ENCODE measurements at regions not wholly inside any gene's neighbourhood (a gene's known extent, or its start where the extent isn't known, plus 50 kb on each side); places are given as distances from the start of the nearest gene placed in this dataset.

DNA sequence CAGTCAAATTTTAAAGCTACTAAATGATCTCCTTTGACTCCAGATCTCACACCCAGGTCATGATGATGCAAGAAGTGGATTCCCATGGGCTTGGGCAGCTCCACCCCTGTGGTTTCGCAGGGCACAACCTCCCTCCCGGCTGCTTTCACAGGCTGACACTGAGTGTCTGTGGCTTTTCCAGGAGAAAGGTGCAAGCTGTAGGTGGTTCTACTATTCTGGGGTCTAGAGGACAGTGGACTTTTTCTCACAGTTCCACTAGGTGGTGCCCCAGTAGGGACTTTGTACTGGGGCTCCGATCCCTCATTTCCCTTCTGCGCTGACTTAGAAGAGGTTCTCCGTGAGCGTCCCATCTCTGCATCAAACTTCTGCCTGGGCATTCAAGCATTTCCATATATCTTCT, 845.2 kb downstream of the PCDH18 start:
- TF ChIP-seq EZH2phosphoT487 (IDR thresholded peaks at IDR 0.05; ENCODE audit: borderline replicate concordance) = no peak
- peak; percentile 41; the same call in 1 of the 2 replicates for TF ChIP-seq RAD21 (IDR thresholded peaks at IDR 0.05; ENCODE audit: low read depth)
- peak in 2 of 3 experiments; percentile 31 to 38; a peak in 3 of 6 replicates for TF ChIP-seq CTCF (IDR thresholded peaks at IDR 0.05 in 2 of 3, conservative IDR thresholded peaks at IDR 0.05 in 1 of 3; ENCODE audit: borderline replicate concordance in 1 of 3, insufficient read depth in 1 of 3, low read depth in 2 of 3, low read length in 2 of 3)
- no peak for TF ChIP-seq POLR2AphosphoS5 (IDR thresholded peaks at IDR 0.05; ENCODE audit: low read depth, low read length)
- no peak for TF ChIP-seq POLR2A (IDR thresholded peaks at IDR 0.05; ENCODE audit: borderline replicate concordance, extremely low read depth, insufficient read depth, insufficient read length)
- no peak for TF ChIP-seq SIN3A (IDR thresholded peaks at IDR 0.05; ENCODE audit: low read depth)
- TF ChIP-seq, protein P1, sequence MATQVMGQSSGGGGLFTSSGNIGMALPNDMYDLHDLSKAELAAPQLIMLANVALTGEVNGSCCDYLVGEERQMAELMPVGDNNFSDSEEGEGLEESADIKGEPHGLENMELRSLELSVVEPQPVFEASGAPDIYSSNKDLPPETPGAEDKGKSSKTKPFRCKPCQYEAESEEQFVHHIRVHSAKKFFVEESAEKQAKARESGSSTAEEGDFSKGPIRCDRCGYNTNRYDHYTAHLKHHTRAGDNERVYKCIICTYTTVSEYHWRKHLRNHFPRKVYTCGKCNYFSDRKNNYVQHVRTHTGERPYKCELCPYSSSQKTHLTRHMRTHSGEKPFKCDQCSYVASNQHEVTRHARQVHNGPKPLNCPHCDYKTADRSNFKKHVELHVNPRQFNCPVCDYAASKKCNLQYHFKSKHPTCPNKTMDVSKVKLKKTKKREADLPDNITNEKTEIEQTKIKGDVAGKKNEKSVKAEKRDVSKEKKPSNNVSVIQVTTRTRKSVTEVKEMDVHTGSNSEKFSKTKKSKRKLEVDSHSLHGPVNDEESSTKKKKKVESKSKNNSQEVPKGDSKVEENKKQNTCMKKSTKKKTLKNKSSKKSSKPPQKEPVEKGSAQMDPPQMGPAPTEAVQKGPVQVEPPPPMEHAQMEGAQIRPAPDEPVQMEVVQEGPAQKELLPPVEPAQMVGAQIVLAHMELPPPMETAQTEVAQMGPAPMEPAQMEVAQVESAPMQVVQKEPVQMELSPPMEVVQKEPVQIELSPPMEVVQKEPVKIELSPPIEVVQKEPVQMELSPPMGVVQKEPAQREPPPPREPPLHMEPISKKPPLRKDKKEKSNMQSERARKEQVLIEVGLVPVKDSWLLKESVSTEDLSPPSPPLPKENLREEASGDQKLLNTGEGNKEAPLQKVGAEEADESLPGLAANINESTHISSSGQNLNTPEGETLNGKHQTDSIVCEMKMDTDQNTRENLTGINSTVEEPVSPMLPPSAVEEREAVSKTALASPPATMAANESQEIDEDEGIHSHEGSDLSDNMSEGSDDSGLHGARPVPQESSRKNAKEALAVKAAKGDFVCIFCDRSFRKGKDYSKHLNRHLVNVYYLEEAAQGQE (IDR thresholded peaks at IDR 0.05; ENCODE audit: low read depth) = no peak
- TF ChIP-seq EGR1 (IDR thresholded peaks at IDR 0.05; ENCODE audit: low read depth) = no peak
- TF ChIP-seq JUND (IDR thresholded peaks at IDR 0.05) = no peak
- TF ChIP-seq FOSL1 (IDR thresholded peaks at IDR 0.05; ENCODE audit: low read depth) = no peak
- TF ChIP-seq ZNF274 (IDR thresholded peaks at IDR 0.05; ENCODE audit: low read depth, low read length) = no peak
- TF ChIP-seq EZH2 (IDR thresholded peaks at IDR 0.05) = no peak
- no peak for TF ChIP-seq ZFX (IDR thresholded peaks at IDR 0.05)
- TF ChIP-seq ELF1 (IDR thresholded peaks at IDR 0.05; ENCODE audit: borderline replicate concordance, low read depth) = no peak

All from HCT116 (cell line).